Upper lobe of right lung (tissue), 1 donor: ENCODE measurements at regions not wholly inside any gene's neighbourhood (a gene's known extent, or its start where the extent isn't known, plus 50 kb on each side); places are given as distances from the start of the nearest gene placed in this dataset.
"Not testable (repeated sequence)": the region's sequence is repeated elsewhere in the genome, so short reads cannot be mapped to it uniquely, and the experiment has no call there.

Experiments
- ATAC-seq: fragments of 200-7000 bp; cut with Tn5 transposase; one replicate; pipeline ENCODE4 v1.9.1; 2020; ENCODE audit warnings: mild to moderate bottlenecking, moderate library complexity
- DNase-seq: peaks from one replicate; pipeline ENCODE4 v3.0.0-alpha.2; 2020
- H3K27ac ChIP-seq: fragments of 200-600 bp; one replicate; pipeline ENCODE4 v1.8.0; 2022
- H3K27me3 ChIP-seq: fragments of 200-600 bp; one replicate; pipeline ENCODE4 v1.8.0; 2022; ENCODE audit warnings: mild to moderate bottlenecking
- H3K36me3 ChIP-seq: fragments of 200-600 bp; one replicate; pipeline ENCODE4 v1.8.0; 2022
- H3K4me1 ChIP-seq: fragments of 200-600 bp; one replicate; pipeline ENCODE4 v1.8.0; 2022
- H3K4me3 ChIP-seq: fragments of 200-600 bp; one replicate; pipeline ENCODE4 v1.8.0; 2022; ENCODE audit warnings: mild to moderate bottlenecking
- H3K9me3 ChIP-seq: fragments of 200-600 bp; one replicate; pipeline ENCODE4 v1.8.0; 2022
- intact Hi-C: fragments of 100-400 bp; cut with DNase I; formaldehyde crosslinking; loops from one replicate; pipeline ENCODE4 v1.11.0; 2022
- TF ChIP-seq, protein P1 (sequence below): fragments of 200-600 bp; IDR thresholded peaks from one replicate; pipeline ENCODE4 v1.8.0; 2022; ENCODE audit warnings: antibody characterized with exemption
- donor health status: DM: no; HTN: yes; CAD: no; lungs with severe emphysema.

DNA sequence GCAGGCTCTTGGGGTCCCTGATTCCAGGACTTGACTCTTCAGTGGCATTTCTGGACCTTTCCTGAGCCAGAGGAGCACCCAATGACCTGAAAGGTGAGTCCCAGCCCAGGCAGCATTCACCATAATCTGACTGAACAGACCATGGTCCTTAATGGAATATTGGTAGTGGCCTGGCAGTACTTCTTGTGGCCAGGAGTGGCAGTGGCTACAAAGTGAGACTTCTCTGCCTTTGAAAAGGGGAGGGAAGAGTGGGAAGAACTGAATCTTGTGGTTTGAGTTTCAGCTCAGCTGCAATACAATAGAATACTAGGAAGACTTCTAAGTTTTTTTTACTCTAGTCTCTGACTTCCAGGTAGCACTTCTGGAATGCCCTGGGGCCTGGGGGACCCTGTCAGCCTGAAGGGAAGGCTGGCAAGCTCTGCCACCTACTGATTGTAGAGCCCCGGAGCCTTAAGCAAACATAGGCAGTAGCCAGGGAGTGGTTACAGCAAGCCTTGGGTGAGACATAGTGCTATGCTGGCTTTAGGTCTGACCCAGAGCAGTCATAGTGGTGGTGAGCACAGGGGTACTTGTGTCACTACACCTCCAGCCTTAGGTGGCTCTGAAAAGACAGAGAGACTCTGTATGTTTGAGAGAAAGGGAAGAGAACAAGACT lies 674.2 kb upstream of the MANEA start:
- H3K4me3 ChIP-seq, result no peak overlapping the region
- no peaks in the 10 kb centered on the region for H3K4me1 ChIP-seq
- no peaks in the 10 kb centered on the region for H3K36me3 ChIP-seq
- H3K27me3 ChIP-seq, result no peaks in the 10 kb centered on the region
- intact Hi-C loops, result no loop called here
- TF ChIP-seq, protein P1, sequence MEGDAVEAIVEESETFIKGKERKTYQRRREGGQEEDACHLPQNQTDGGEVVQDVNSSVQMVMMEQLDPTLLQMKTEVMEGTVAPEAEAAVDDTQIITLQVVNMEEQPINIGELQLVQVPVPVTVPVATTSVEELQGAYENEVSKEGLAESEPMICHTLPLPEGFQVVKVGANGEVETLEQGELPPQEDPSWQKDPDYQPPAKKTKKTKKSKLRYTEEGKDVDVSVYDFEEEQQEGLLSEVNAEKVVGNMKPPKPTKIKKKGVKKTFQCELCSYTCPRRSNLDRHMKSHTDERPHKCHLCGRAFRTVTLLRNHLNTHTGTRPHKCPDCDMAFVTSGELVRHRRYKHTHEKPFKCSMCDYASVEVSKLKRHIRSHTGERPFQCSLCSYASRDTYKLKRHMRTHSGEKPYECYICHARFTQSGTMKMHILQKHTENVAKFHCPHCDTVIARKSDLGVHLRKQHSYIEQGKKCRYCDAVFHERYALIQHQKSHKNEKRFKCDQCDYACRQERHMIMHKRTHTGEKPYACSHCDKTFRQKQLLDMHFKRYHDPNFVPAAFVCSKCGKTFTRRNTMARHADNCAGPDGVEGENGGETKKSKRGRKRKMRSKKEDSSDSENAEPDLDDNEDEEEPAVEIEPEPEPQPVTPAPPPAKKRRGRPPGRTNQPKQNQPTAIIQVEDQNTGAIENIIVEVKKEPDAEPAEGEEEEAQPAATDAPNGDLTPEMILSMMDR, result no peak
- no peak for ATAC-seq
- H3K9me3 ChIP-seq, result no peaks in the 10 kb centered on the region
- H3K27ac ChIP-seq, result no peak overlapping the region
- DNase-seq, result no peak

DNA sequence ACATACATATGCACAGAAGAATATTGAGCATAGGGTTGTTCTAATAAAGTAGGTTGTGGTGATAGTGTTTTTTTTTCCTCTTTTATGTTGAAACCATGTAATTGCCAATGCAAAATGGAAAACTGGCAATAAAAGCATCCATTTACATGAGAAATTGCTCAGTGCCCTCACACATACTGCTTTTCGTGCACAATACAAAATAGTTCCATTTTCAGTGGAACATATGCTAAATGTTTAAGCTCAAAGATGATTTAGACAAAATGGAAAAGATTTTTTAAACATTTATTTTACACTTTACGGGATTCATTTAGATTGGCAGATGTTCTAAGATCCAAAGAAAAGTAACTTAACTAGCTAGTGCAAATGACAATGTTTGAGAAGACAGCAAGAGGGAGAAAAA lies 678.1 kb upstream of the MANEA start:
- no peaks in the 10 kb centered on the region for H3K36me3 ChIP-seq
- H3K27ac ChIP-seq, result no peak overlapping the region
- no peak for DNase-seq
- H3K4me3 ChIP-seq, result no peak overlapping the region
- no peak for ATAC-seq
- TF ChIP-seq, protein P1, result no peak
- no peaks in the 10 kb centered on the region for H3K27me3 ChIP-seq
- intact Hi-C loops, result no loop called here
- no peaks in the 10 kb centered on the region for H3K4me1 ChIP-seq
- no peaks in the 10 kb centered on the region for H3K9me3 ChIP-seq

DNA sequence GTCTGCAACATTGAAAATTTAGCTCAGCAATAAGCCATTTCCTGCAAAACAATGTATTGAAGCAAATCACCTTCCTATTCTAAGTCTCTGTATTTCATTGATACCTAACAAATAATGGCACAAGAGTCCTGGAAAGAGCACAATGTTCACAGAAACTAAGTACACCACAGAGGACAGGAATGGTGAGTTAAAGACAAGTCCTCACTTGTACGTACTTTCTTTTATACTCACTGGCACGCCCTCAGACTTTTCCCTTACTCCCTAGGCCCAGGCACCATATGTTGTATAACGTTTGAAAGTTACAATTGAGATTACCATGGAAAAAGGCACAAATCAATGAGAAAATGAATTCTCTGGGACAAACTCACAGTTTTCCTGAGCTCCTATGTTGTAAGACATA lies 683.0 kb upstream of the MANEA start:
- no peaks in the 10 kb centered on the region for H3K27me3 ChIP-seq
- no peak for ATAC-seq
- H3K27ac ChIP-seq, result no peak overlapping the region
- no peaks in the 10 kb centered on the region for H3K36me3 ChIP-seq
- no peaks in the 10 kb centered on the region for H3K9me3 ChIP-seq
- TF ChIP-seq, protein P1, result no peak
- intact Hi-C loops, result no loop called here
- no peak for DNase-seq
- H3K4me1 ChIP-seq, result no peaks in the 10 kb centered on the region
- no peak overlapping the region for H3K4me3 ChIP-seq

DNA sequence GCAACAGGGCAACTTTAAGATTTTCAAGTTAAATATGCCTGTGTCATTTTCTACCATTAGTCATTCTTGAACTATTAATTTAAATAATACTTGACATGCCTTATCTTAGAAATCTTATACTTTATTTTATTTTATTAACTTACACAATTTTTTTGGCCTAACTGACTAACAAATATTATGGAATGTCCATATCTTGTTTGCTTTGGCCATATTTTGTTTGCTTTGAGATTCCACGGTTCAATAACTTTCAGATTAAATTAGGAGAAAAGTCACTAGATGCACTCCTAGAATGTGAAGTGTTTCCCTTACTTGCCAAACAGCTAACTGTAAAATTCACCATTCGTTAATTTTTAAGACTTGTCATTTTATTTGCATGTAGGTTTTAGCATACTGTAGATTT lies 684.0 kb upstream of the MANEA start:
- H3K4me3 ChIP-seq, result no peak overlapping the region
- intact Hi-C loops, result no loop called here
- H3K9me3 ChIP-seq, result no peaks in the 10 kb centered on the region
- DNase-seq (no peak), ATAC-seq (no peak)
- TF ChIP-seq, protein P1, result no peak
- no peaks in the 10 kb centered on the region for H3K4me1 ChIP-seq
- no peaks in the 10 kb centered on the region for H3K36me3 ChIP-seq
- H3K27ac ChIP-seq, result no peak overlapping the region
- H3K27me3 ChIP-seq, result no peaks in the 10 kb centered on the region

DNA sequence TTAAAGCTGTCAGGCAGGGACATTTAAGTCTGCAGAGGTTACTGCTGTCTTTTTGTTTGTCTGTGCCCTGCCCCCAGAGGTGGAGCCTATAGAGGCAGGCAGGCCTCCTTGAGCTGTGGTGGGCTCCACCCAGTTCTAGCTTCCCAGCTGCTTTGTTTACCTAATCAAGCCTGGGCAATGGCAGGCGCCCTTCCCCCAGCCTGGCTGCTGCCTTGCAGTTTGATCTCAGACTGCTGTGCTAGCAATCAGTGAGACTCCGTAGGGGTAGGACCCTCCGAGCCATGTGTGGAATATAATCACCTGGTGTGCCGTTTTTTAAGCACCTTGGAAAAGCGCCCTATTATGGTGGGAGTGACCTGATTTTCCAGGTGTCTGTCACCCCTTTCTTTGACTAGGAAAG lies 703.5 kb upstream of the MANEA start:
- H3K4me3 ChIP-seq, H3K27me3 ChIP-seq, H3K27ac ChIP-seq, intact Hi-C loops, H3K9me3 ChIP-seq, ATAC-seq, H3K4me1 ChIP-seq, H3K36me3 ChIP-seq: not testable (repeated sequence)
- DNase-seq, result peak; percentile 20

DNA sequence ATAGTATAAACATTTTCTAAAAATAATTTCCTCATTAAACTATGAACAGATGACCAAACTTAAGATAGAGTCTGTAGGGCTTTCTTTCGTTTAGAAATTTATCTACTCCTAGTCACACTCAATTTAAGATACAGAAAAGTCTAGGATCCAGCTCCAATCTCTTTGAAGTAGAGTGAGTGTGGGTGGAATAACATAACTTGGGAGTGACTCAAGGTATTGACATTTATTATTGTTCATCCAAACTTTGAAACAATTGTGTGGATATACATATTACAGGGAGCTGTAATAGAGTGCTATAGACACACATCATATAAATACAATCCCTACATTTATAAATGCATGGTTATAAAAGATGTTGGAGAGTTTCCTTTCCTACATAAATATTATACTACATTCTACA lies 715.2 kb upstream of the MANEA start:
- intact Hi-C loops, result no loop called here
- Histone ChIP-seq H3K4me1 (no peaks in the 10 kb centered on the region), H3K27ac (no peak overlapping the region), H3K9me3 (no peaks in the 10 kb centered on the region), H3K36me3 (no peaks in the 10 kb centered on the region), H3K4me3 (no peak overlapping the region), H3K27me3 (no peaks in the 10 kb centered on the region)
- ATAC-seq (no peak), DNase-seq (no peak)
- TF ChIP-seq, protein P1, result no peak
